B cell (primary cell): ENCODE measurements at regions not wholly inside any gene's neighbourhood (a gene's known extent, or its start where the extent isn't known, plus 50 kb on each side); places are given as distances from the start of the nearest gene placed in this dataset.

Source experiments
- EZH2 ChIP-seq: IDR thresholded peaks from 2 replicates; pipeline ENCODE4 v1.6.1; 2012; ENCODE audit warnings: borderline replicate concordance, low read depth, mild to moderate bottlenecking, moderate library complexity, low read length; ENCODE audit not compliant: insufficient read depth, poor library complexity, severe bottlenecking
- TF ChIP-seq, protein P1 (sequence below): fragments of 200-600 bp; IDR thresholded peaks from one replicate; pipeline ENCODE4 v1.8.0; 2022; ENCODE audit warnings: antibody characterized with exemption, mild to moderate bottlenecking

DNA sequence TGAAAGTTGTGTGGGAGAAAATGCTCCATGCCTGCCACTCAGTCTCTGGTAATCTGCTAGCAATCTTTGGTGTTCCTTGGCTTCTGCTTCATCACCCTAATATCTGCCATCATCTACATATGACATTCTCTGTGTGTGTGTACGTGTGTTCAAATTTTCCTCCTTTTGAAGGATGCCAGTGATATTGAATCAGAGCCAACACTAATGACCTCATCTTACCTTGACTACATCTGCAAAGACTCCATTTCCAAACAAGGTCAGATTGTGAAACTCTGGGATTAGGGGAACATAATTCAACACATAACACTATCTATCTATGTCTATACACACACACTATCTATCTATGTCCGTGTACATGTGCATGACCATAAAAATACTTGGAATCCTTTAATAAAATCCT lies 81.4 kb upstream of the IRS2 start:
- TF ChIP-seq, protein P1, sequence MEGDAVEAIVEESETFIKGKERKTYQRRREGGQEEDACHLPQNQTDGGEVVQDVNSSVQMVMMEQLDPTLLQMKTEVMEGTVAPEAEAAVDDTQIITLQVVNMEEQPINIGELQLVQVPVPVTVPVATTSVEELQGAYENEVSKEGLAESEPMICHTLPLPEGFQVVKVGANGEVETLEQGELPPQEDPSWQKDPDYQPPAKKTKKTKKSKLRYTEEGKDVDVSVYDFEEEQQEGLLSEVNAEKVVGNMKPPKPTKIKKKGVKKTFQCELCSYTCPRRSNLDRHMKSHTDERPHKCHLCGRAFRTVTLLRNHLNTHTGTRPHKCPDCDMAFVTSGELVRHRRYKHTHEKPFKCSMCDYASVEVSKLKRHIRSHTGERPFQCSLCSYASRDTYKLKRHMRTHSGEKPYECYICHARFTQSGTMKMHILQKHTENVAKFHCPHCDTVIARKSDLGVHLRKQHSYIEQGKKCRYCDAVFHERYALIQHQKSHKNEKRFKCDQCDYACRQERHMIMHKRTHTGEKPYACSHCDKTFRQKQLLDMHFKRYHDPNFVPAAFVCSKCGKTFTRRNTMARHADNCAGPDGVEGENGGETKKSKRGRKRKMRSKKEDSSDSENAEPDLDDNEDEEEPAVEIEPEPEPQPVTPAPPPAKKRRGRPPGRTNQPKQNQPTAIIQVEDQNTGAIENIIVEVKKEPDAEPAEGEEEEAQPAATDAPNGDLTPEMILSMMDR, result no peak
- TF ChIP-seq EZH2, result no peak
